GM23338 (cell line): ENCODE measurements at regions not wholly inside any gene's neighbourhood (a gene's known extent, or its start where the extent isn't known, plus 50 kb on each side); places are given as distances from the start of the nearest gene placed in this dataset.

Experiments used
- ATAC-seq: fragments of 200-7000 bp; cut with Tn5 transposase; 3 replicates; pipeline ENCODE4 v1.9.1; 2020
- DNase-seq: peaks from one replicate; pipeline ENCODE4 v3.0.0-alpha.2; 2015; ENCODE audit warnings: low spot score
- H2AFZ ChIP-seq: fragments of 200-600 bp; sonication (generic); 2 replicates; pipeline ENCODE4 v1.8.0; 2016; ENCODE audit warnings: antibody characterized with exemption, mild to moderate bottlenecking, moderate library complexity
- H3F3A ChIP-seq: fragments of 200-600 bp; sonication (generic); replicated peaks from 2 replicates; pipeline ENCODE4 v1.8.0; 2017; ENCODE audit warnings: antibody characterized with exemption, mixed run types, low read depth
- H3K27ac ChIP-seq: fragments of 200-600 bp; sonication (generic); 2 replicates; pipeline ENCODE4 v1.6.1; 2016; ENCODE audit warnings: low read depth
- H3K27me3 ChIP-seq: fragments of 200-600 bp; sonication (generic); 2 replicates; pipeline ENCODE4 v1.8.0; 2016; ENCODE audit warnings: mild to moderate bottlenecking, mixed run types, moderate library complexity; ENCODE audit not compliant: insufficient read depth
- H3K36me3 ChIP-seq: fragments of 200-600 bp; sonication (generic); 2 replicates; pipeline ENCODE4 v1.8.0; 2016; ENCODE audit warnings: mild to moderate bottlenecking; ENCODE audit not compliant: insufficient read depth
- H3K4me1 ChIP-seq: fragments of 200-600 bp; sonication (generic); 2 replicates; pipeline ENCODE4 v1.8.0; 2016; ENCODE audit warnings: mild to moderate bottlenecking, moderate library complexity; ENCODE audit not compliant: insufficient read depth
- H3K4me2 ChIP-seq: fragments of 200-600 bp; sonication (generic); 2 replicates; pipeline ENCODE4 v1.7.1; 2017; ENCODE audit warnings: mixed run types
- H3K4me3 ChIP-seq: fragments of 200-600 bp; sonication (generic); 2 replicates; pipeline ENCODE4 v1.6.1; 2016; ENCODE audit warnings: mixed run types
- H3K79me2 ChIP-seq: fragments of 200-600 bp; sonication (generic); replicated peaks from 2 replicates; pipeline ENCODE4 v1.8.0; 2017; ENCODE audit warnings: mild to moderate bottlenecking; ENCODE audit not compliant: insufficient read depth
- H3K9me2 ChIP-seq: fragments of 200-600 bp; sonication (generic); 2 replicates; pipeline ENCODE4 v1.8.0; 2017; ENCODE audit not compliant: insufficient read depth
- H4K20me1 ChIP-seq: fragments of 200-600 bp; sonication (generic); replicated peaks from 2 replicates; pipeline ENCODE4 v1.8.0; 2017; ENCODE audit warnings: mild to moderate bottlenecking; ENCODE audit not compliant: insufficient read depth
- H3K27ac Mint-ChIP-seq: 2 replicates; pipeline ENCODE4 v1.8.0; 2020; ENCODE audit warnings: inconsistent platforms, mild to moderate bottlenecking, moderate library complexity, mixed read lengths
- H3K27me3 Mint-ChIP-seq: 3 replicates; pipeline ENCODE4 v1.8.0; 2022; ENCODE audit warnings: low read depth, mild to moderate bottlenecking, moderate library complexity, mixed read lengths, inconsistent platforms; ENCODE audit not compliant: insufficient read depth, poor library complexity
- H3K36me3 Mint-ChIP-seq: 3 replicates; pipeline ENCODE4 v1.8.0; 2021; ENCODE audit warnings: low read depth, mild to moderate bottlenecking, inconsistent platforms, moderate library complexity, mixed read lengths
- H3K4me1 Mint-ChIP-seq: 3 replicates; pipeline ENCODE4 v1.8.0; 2020; ENCODE audit warnings: mild to moderate bottlenecking, inconsistent platforms, mixed read lengths
- H3K4me3 Mint-ChIP-seq: 3 replicates; pipeline ENCODE4 v1.8.0; 2021; ENCODE audit warnings: moderate library complexity, mild to moderate bottlenecking, inconsistent platforms, mixed read lengths
- H3K9me3 Mint-ChIP-seq: 3 replicates; pipeline ENCODE4 v1.8.0; 2020; ENCODE audit warnings: moderate library complexity, mild to moderate bottlenecking, inconsistent platforms, mixed read lengths
- CREB1 ChIP-seq: fragments of 250-450 bp; sonication (Bioruptor Pico); IDR thresholded peaks from 2 replicates; pipeline ENCODE4 v1.5.0; 2020; ENCODE audit warnings: low read depth, mild to moderate bottlenecking, moderate library complexity
- ETS1 ChIP-seq: IDR thresholded peaks from 2 replicates; pipeline ENCODE4 v1.6.1; 2016; ENCODE audit warnings: antibody characterized with exemption
- EZH2 ChIP-seq: fragments of 200-600 bp; sonication (generic); IDR thresholded peaks from one replicate; pipeline ENCODE4 v1.8.0; 2017; ENCODE audit warnings: antibody characterized with exemption, mild to moderate bottlenecking, low read depth; ENCODE audit not compliant: unreplicated experiment
- EZH2phosphoT487 ChIP-seq: fragments of 200-600 bp; sonication (generic); IDR thresholded peaks from one replicate; pipeline ENCODE4 v1.8.1; 2018; ENCODE audit warnings: antibody characterized with exemption; ENCODE audit not compliant: unreplicated experiment
- JUNB ChIP-seq: IDR thresholded peaks from one replicate; pipeline ENCODE4 v1.6.1; 2016; ENCODE audit warnings: antibody characterized with exemption; ENCODE audit not compliant: unreplicated experiment
- NANOG ChIP-seq: IDR thresholded peaks from 2 replicates; pipeline ENCODE4 v1.6.1; 2016; ENCODE audit warnings: antibody characterized with exemption, borderline replicate concordance
- POLR2AphosphoS5 ChIP-seq: IDR thresholded peaks from 2 replicates; pipeline ENCODE4 v1.6.1; 2016; ENCODE audit warnings: antibody characterized with exemption, low read depth
- REST ChIP-seq: IDR thresholded peaks from one replicate; pipeline ENCODE4 v1.6.1; 2018; ENCODE audit warnings: antibody characterized with exemption; ENCODE audit not compliant: unreplicated experiment
- STAT1 ChIP-seq: IDR thresholded peaks from one replicate; pipeline ENCODE4 v1.6.1; 2016; ENCODE audit warnings: antibody characterized with exemption; ENCODE audit not compliant: unreplicated experiment
- ZNF114 ChIP-seq: fragments of 250-450 bp; sonication (Bioruptor Pico); IDR thresholded peaks from 2 replicates; pipeline ENCODE4 v1.5.0; 2020; ENCODE audit warnings: mild to moderate bottlenecking, moderate library complexity
- ZNF331 ChIP-seq: fragments of 250-450 bp; sonication (Bioruptor Pico); IDR thresholded peaks from 2 replicates; pipeline ENCODE4 v1.5.0; 2020; ENCODE audit warnings: low read depth, mild to moderate bottlenecking, moderate library complexity
- TF ChIP-seq, protein P1 (sequence below), 2 experiments: fragments of 200-600 bp in 1 of 2; sonication (generic) in 1 of 2; conservative IDR thresholded peaks; 2 replicates each; pipeline versions ENCODE4 v1.5.1 to v1.6.1; 2016 to 2017; ENCODE audit warnings: antibody characterized with exemption in 2 of 2, low read depth in 2 of 2, mild to moderate bottlenecking in 2 of 2, moderate library complexity in 1 of 2
- TF ChIP-seq, protein P2 (sequence below): fragments of 250-450 bp; sonication (Bioruptor Pico); IDR thresholded peaks from 2 replicates; pipeline ENCODE4 v1.5.0; 2020; ENCODE audit warnings: mild to moderate bottlenecking, moderate library complexity

GRCh38 chr15:46039703-46040102 is 404.9 kb downstream of the SQOR start:
- Mint-ChIP-seq H3K36me3 (peaks cover 8% of the 10 kb centered on the region; the same call in 1 of the 3 replicates), H3K27me3 (no peaks in the 10 kb centered on the region), H3K27ac (no peak overlapping the region), H3K9me3 (peaks cover 91% of the 10 kb centered on the region), H3K4me1 (no peaks in the 10 kb centered on the region), H3K4me3 (no peak overlapping the region)
- Histone ChIP-seq H4K20me1 (no peaks in the 10 kb centered on the region), H3K27me3 (no peaks in the 10 kb centered on the region), H3K9me2 (peaks cover 20% of the 10 kb centered on the region), H3K4me1 (no peaks in the 10 kb centered on the region), H3K79me2 (no peaks in the 10 kb centered on the region), H3K27ac (no peak overlapping the region), H3K4me2 (no peak overlapping the region), H3K36me3 (no peaks in the 10 kb centered on the region), H2AFZ (no peak overlapping the region), H3F3A (no peaks in the 10 kb centered on the region), H3K4me3 (no peak overlapping the region)
- ATAC-seq, result no peak
- TF ChIP-seq JUNB, result no peak
- no peak for TF ChIP-seq ZNF331 (CRISPR knock-in tag)
- TF ChIP-seq, protein P1, sequence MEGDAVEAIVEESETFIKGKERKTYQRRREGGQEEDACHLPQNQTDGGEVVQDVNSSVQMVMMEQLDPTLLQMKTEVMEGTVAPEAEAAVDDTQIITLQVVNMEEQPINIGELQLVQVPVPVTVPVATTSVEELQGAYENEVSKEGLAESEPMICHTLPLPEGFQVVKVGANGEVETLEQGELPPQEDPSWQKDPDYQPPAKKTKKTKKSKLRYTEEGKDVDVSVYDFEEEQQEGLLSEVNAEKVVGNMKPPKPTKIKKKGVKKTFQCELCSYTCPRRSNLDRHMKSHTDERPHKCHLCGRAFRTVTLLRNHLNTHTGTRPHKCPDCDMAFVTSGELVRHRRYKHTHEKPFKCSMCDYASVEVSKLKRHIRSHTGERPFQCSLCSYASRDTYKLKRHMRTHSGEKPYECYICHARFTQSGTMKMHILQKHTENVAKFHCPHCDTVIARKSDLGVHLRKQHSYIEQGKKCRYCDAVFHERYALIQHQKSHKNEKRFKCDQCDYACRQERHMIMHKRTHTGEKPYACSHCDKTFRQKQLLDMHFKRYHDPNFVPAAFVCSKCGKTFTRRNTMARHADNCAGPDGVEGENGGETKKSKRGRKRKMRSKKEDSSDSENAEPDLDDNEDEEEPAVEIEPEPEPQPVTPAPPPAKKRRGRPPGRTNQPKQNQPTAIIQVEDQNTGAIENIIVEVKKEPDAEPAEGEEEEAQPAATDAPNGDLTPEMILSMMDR (conservative IDR thresholded peaks at IDR 0.05; ENCODE audit: low read depth in 2 of 2), result no peak
- TF ChIP-seq STAT1, result no peak
- TF ChIP-seq, protein P2, sequence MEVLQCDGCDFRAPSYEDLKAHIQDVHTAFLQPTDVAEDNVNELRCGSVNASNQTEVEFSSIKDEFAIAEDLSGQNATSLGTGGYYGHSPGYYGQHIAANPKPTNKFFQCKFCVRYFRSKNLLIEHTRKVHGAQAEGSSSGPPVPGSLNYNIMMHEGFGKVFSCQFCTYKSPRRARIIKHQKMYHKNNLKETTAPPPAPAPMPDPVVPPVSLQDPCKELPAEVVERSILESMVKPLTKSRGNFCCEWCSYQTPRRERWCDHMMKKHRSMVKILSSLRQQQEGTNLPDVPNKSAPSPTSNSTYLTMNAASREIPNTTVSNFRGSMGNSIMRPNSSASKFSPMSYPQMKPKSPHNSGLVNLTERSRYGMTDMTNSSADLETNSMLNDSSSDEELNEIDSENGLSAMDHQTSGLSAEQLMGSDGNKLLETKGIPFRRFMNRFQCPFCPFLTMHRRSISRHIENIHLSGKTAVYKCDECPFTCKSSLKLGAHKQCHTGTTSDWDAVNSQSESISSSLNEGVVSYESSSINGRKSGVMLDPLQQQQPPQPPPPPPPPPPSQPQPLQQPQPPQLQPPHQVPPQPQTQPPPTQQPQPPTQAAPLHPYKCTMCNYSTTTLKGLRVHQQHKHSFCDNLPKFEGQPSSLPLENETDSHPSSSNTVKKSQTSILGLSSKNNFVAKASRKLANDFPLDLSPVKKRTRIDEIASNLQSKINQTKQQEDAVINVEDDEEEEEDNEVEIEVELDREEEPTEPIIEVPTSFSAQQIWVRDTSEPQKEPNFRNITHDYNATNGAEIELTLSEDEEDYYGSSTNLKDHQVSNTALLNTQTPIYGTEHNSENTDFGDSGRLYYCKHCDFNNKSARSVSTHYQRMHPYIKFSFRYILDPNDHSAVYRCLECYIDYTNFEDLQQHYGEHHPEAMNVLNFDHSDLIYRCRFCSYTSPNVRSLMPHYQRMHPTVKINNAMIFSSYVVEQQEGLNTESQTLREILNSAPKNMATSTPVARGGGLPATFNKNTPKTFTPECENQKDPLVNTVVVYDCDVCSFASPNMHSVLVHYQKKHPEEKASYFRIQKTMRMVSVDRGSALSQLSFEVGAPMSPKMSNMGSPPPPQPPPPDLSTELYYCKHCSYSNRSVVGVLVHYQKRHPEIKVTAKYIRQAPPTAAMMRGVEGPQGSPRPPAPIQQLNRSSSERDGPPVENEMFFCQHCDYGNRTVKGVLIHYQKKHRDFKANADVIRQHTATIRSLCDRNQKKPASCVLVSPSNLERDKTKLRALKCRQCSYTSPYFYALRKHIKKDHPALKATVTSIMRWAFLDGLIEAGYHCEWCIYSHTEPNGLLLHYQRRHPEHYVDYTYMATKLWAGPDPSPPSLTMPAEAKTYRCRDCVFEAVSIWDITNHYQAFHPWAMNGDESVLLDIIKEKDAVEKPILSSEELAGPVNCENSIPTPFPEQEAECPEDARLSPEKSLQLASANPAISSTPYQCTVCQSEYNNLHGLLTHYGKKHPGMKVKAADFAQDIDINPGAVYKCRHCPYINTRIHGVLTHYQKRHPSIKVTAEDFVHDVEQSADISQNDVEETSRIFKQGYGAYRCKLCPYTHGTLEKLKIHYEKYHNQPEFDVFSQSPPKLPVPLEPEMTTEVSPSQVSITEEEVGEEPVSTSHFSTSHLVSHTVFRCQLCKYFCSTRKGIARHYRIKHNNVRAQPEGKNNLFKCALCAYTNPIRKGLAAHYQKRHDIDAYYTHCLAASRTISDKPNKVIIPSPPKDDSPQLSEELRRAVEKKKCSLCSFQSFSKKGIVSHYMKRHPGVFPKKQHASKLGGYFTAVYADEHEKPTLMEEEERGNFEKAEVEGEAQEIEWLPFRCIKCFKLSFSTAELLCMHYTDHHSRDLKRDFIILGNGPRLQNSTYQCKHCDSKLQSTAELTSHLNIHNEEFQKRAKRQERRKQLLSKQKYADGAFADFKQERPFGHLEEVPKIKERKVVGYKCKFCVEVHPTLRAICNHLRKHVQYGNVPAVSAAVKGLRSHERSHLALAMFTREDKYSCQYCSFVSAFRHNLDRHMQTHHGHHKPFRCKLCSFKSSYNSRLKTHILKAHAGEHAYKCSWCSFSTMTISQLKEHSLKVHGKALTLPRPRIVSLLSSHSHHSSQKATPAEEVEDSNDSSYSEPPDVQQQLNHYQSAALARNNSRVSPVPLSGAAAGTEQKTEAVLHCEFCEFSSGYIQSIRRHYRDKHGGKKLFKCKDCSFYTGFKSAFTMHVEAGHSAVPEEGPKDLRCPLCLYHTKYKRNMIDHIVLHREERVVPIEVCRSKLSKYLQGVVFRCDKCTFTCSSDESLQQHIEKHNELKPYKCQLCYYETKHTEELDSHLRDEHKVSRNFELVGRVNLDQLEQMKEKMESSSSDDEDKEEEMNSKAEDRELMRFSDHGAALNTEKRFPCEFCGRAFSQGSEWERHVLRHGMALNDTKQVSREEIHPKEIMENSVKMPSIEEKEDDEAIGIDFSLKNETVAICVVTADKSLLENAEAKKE (CRISPR knock-in tag), result no peak
- TF ChIP-seq EZH2, result no peak
- TF ChIP-seq EZH2phosphoT487, result no peak
- no peak for TF ChIP-seq CREB1 (CRISPR knock-in tag)
- TF ChIP-seq ETS1, result no peak
- no peak for TF ChIP-seq REST
- no peak for TF ChIP-seq NANOG
- no peak for TF ChIP-seq ZNF114 (CRISPR knock-in tag)
- no peak for TF ChIP-seq POLR2AphosphoS5
- no peak for DNase-seq
